ENCODE measurements at regions not wholly inside any gene's neighbourhood (a gene's known extent, or its start where the extent isn't known, plus 50 kb on each side); places are given as distances from the start of the nearest gene placed in this dataset.

DNA sequence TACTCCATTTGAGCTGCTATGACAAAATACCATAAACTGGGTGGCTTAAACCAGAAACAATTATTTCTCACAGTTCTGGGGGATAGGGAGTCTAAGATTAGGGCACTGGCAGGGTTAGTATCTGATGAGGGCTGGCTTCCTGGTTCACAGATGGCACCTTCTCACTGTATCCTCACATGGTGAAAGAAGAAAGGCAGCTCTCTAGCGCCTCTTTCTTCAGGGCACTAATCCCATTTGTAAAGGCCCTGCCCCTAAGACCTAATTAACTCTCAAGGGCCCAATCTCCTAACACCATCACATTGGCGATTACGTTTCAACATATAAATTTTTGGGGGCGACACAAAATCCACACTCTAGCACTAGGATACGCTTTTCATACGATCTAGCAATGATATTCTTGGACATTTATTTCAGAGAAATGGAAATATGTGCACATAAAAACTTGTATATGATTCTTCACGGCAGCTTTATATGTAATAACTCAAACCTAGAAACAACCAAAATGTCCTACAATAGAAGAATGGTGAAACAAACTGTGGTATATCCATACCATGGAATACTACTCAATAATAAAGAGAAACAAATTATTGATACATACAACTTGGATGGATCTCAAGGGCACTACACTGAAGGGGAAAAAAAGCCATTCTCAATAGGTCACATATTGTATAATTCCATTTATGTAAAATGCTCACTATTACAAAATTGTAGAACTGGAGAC, 111.0 kb downstream of the BCL2L11 start:
- H3K27ac ChIP-seq (ENCODE audit: low read length): no peak overlapping the region
- H3K9me3 ChIP-seq (ENCODE audit: control insufficient read depth, insufficient read depth, low read depth, low read length): peaks cover 5% of the 10 kb centered on the region; the same call in 1 of the 2 replicates
- CTCF ChIA-PET: no interaction called here
- no peak for DNase-seq (ENCODE audit: low read depth, low spot score)
- no peaks in the 10 kb centered on the region for H3K4me1 ChIP-seq (ENCODE audit: control insufficient read depth, insufficient read depth, low read length)
- POLR2A ChIA-PET: no interaction called here
- H3K36me3 ChIP-seq (ENCODE audit: control insufficient read depth, insufficient read depth, low read length): no peaks in the 10 kb centered on the region
- no TSS peak for BruUV-seq (replicated peaks)
- in situ Hi-C loops (cut with HindIII; ENCODE audit: low pct_unique_long_range_greater_than_20kb, low sequenced_read_pairs) (no loop called here), intact Hi-C loops (cut with micrococcal nuclease; ENCODE audit: unreplicated experiment) (no loop called here)
- no peak overlapping the region for H3K4me3 ChIP-seq (ENCODE audit: low read depth in 2 of 2, low read length in 2 of 2)
- TF ChIP-seq POLR2AphosphoS5 (IDR thresholded peaks at IDR 0.05; ENCODE audit: low read depth, low read length) (no peak), TCF7L2 (IDR thresholded peaks at IDR 0.05; ENCODE audit: low read depth, low read length) (no peak), SIN3A (IDR thresholded peaks at IDR 0.05; ENCODE audit: borderline replicate concordance, insufficient read depth, low read depth, low read length) (no peak)
- TF ChIP-seq, protein P1, sequence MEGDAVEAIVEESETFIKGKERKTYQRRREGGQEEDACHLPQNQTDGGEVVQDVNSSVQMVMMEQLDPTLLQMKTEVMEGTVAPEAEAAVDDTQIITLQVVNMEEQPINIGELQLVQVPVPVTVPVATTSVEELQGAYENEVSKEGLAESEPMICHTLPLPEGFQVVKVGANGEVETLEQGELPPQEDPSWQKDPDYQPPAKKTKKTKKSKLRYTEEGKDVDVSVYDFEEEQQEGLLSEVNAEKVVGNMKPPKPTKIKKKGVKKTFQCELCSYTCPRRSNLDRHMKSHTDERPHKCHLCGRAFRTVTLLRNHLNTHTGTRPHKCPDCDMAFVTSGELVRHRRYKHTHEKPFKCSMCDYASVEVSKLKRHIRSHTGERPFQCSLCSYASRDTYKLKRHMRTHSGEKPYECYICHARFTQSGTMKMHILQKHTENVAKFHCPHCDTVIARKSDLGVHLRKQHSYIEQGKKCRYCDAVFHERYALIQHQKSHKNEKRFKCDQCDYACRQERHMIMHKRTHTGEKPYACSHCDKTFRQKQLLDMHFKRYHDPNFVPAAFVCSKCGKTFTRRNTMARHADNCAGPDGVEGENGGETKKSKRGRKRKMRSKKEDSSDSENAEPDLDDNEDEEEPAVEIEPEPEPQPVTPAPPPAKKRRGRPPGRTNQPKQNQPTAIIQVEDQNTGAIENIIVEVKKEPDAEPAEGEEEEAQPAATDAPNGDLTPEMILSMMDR (IDR thresholded peaks at IDR 0.05): no peak
- TF ChIP-seq, protein P2, sequence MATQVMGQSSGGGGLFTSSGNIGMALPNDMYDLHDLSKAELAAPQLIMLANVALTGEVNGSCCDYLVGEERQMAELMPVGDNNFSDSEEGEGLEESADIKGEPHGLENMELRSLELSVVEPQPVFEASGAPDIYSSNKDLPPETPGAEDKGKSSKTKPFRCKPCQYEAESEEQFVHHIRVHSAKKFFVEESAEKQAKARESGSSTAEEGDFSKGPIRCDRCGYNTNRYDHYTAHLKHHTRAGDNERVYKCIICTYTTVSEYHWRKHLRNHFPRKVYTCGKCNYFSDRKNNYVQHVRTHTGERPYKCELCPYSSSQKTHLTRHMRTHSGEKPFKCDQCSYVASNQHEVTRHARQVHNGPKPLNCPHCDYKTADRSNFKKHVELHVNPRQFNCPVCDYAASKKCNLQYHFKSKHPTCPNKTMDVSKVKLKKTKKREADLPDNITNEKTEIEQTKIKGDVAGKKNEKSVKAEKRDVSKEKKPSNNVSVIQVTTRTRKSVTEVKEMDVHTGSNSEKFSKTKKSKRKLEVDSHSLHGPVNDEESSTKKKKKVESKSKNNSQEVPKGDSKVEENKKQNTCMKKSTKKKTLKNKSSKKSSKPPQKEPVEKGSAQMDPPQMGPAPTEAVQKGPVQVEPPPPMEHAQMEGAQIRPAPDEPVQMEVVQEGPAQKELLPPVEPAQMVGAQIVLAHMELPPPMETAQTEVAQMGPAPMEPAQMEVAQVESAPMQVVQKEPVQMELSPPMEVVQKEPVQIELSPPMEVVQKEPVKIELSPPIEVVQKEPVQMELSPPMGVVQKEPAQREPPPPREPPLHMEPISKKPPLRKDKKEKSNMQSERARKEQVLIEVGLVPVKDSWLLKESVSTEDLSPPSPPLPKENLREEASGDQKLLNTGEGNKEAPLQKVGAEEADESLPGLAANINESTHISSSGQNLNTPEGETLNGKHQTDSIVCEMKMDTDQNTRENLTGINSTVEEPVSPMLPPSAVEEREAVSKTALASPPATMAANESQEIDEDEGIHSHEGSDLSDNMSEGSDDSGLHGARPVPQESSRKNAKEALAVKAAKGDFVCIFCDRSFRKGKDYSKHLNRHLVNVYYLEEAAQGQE (IDR thresholded peaks at IDR 0.05; ENCODE audit: insufficient read depth in 1 of 2, low read depth in 2 of 2, low read length in 1 of 2): no peak
- no peak for ATAC-seq
- no peaks in the 10 kb centered on the region for H3K27me3 ChIP-seq (ENCODE audit: control insufficient read depth, insufficient read depth, low read length)

DNA sequence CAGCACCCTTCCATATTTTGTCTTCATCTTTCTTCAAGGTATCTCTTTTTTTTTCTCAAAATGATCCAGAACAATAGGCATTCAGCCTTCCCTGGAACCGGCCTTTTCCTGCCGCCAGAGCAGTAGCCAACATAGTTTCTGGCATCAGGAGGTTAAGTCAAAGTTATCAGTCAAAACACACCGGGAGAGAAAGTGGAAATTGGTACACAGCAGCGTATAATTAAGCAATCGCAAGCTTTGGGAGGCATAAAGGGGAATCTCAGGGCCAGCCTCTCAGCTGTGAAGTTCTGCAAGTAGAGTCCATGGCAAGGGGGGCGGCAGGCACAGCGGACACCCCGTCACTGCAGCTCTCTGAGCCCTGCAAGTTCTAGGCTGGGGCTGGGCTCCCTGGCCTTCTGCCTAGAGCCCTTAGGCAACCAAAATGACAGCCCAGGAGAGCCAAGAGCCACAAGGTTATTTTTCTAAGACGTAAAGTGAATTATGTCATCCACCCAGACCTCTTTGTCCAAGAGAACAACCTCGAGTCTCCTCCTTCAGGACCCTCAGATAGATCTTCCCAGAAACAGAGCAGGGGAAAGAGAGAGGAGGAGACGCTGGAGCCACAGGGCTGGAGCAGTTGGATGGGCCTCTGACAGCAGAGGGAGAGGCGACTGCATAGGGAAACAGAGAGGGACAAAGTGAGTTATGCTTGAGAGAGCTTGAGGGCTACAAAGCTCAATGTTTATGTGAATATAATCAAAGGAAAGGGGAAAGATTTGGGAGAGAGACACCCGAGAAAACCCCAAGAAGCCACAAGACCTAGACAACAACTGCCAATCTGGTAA, 114.7 kb downstream of the BCL2L11 start:
- ATAC-seq: no peak
- Histone ChIP-seq H3K4me3 (ENCODE audit: low read depth in 2 of 2, low read length in 2 of 2) (no peak overlapping the region), H3K27me3 (ENCODE audit: control insufficient read depth, insufficient read depth, low read length) (no peaks in the 10 kb centered on the region), H3K27ac (ENCODE audit: low read length) (no peak overlapping the region), H3K4me1 (ENCODE audit: control insufficient read depth, insufficient read depth, low read length) (no peaks in the 10 kb centered on the region), H3K36me3 (ENCODE audit: control insufficient read depth, insufficient read depth, low read length) (no peaks in the 10 kb centered on the region), H3K9me3 (ENCODE audit: control insufficient read depth, insufficient read depth, low read depth, low read length) (peaks cover 5% of the 10 kb centered on the region; the same call in 1 of the 2 replicates)
- no peak for DNase-seq (ENCODE audit: low read depth, low spot score)
- TF ChIP-seq, protein P2 (IDR thresholded peaks at IDR 0.05; ENCODE audit: insufficient read depth in 1 of 2, low read depth in 2 of 2, low read length in 1 of 2): no peak
- no peak for TF ChIP-seq SIN3A (IDR thresholded peaks at IDR 0.05; ENCODE audit: borderline replicate concordance, insufficient read depth, low read depth, low read length)
- TF ChIP-seq TCF7L2 (IDR thresholded peaks at IDR 0.05; ENCODE audit: low read depth, low read length): no peak
- no peak for TF ChIP-seq POLR2AphosphoS5 (IDR thresholded peaks at IDR 0.05; ENCODE audit: low read depth, low read length)
- TF ChIP-seq, protein P1 (IDR thresholded peaks at IDR 0.05): no peak
- BruUV-seq (replicated peaks): no TSS peak
- CTCF ChIA-PET: no interaction called here
- in situ Hi-C loops (cut with HindIII; ENCODE audit: low pct_unique_long_range_greater_than_20kb, low sequenced_read_pairs): no loop called here
- POLR2A ChIA-PET: no interaction called here
- intact Hi-C loops (cut with micrococcal nuclease; ENCODE audit: unreplicated experiment): no loop called here
